ENCODE measurements at regions not wholly inside any gene's neighbourhood (a gene's known extent, or its start where the extent isn't known, plus 50 kb on each side); places are given as distances from the start of the nearest gene placed in this dataset.

DNA sequence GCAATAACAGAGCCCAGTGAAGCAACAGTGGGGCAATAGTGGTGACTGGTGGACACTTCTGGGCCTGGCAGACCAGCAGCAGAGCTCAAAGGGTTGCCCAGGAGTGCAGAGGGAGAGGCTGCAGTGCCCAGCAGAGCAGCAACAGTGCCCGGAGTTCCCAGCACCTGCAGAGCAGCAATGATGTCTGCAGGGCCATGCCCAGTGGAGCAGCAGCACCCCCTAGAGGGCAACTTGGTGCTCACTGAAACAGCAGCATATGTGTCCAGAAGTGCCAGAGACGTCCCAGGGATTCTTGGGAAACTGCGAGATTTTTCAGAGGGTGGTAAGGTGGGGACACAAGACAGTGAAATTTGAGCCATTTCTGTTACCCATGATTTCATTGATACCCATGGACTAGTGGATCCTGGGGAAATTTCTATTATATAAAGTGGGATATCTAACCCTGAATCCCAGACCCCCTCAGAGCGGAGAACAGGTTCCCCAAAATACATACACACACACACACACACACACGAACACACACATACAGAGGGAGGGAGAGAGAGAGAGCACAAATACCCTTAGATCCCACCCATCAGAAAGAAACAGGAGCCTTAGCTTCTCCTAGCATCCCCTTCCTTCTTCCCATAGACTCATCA is 156.9 kb upstream of the GJB5 start:
- in situ Hi-C loops (cut with MboI; ENCODE audit: low sequenced_read_pairs), result no loop called here

DNA sequence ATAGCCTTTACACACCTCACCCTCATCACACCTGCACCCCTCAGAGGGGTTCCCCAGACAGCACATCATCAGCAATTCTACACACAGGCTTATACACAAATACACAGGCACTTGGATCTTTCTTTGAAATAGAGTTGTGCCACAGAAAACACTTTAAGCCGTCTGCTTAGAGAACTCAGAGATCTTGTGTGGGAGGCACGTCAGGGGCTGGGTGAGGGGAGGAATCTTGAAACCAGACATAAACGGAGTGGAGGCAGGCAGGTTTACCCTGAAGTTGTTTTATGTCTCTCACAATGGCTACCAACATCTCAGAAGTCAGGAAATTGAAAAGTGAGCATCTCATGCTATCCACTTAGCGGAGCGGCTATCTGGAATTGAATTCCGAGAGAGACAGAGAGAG is 151.9 kb upstream of the GJB5 start:
- in situ Hi-C loops (cut with MboI; ENCODE audit: low sequenced_read_pairs), result loop anchor here (25.0 kb wide), 1 partner anchor 966 kb away; no protein-coding TSS in a partner anchor

DNA sequence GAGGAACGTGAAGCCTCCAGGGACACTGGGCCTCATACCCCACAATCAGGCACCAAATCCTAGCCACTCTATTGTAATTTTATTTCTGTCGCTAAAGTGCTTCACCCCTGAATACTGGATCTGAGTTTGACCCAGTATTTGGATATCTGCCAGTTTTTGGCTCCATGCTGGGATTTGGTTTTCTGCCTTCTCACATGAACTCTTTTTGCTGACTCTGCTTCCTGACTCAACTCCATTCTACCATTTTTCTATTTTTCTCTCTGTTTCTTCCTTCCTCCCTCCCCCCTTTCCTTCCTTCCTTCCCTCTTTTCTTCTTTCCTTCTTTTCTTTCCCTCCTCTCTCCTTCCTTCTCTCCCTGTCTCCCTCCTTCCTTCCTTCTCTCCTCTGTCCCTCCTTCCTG is 151.3 kb upstream of the GJB5 start:
- in situ Hi-C loops (cut with MboI; ENCODE audit: low sequenced_read_pairs), result loop anchor here (25.0 kb wide), 1 partner anchor 966 kb away; no protein-coding TSS in a partner anchor

DNA sequence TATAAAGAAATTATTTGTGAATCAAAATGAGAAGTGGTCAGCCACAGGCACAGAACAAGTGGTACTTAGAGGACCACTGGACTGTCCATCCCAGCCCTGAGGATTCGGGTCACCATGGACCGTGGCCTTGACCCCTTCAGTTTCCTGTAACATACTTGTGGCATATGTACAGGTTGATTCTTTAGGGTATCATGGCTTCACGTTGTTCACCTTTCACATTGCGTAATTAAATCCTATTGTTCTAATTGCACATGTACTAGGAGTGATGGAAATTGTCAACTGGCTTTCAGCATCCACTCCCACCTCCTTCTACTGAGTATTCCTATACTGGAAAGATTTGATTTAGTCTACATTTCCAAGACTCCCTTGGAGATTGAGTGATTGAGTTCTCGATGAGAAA is 148.3 kb upstream of the GJB5 start:
- in situ Hi-C loops (cut with MboI; ENCODE audit: low sequenced_read_pairs), result loop anchor here (25.0 kb wide), 1 partner anchor 969 kb away; no protein-coding TSS in a partner anchor

DNA sequence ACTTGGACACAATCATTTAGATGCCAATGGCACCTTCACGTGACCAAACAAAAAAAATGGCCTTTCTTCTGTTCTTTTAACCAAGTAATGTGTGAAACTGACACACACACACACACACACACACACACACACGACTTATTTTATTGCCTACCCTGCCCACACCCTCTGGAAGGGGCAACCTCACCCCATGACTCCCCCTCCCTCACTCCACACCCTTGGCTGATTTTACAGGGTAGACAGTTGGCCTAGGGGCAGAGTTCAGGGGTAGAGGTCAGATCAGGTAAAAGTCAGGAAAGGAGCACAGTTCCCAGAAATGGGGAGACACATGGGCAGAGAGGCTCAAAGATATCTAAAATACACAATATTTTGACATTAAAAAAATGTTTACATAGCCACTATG is 144.8 kb upstream of the GJB5 start:
- in situ Hi-C loops (cut with MboI; ENCODE audit: low sequenced_read_pairs), result loop anchor here (25.0 kb wide), 1 partner anchor 973 kb away; no protein-coding TSS in a partner anchor

DNA sequence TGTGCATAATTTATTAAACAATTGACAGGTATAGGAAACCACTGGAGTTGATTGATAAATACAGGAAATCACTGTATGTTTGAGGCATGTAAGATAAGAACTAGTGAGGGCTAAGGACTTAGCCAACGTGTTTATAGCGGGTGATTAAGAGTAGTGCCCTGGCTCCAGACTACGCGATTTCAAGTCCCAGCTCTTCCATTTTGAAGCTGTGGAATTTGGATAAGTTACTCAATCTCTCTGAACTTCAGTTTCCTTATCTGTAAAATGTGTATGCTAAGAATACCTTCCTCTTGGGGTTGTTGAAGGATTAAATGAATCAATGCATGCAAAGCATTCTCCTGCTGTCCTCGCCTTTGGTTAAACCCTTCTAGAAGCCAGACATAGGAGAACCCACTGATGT is 143.3 kb upstream of the GJB5 start:
- in situ Hi-C loops (cut with MboI; ENCODE audit: low sequenced_read_pairs), result loop anchor here (25.0 kb wide), 1 partner anchor 974 kb away; no protein-coding TSS in a partner anchor

DNA sequence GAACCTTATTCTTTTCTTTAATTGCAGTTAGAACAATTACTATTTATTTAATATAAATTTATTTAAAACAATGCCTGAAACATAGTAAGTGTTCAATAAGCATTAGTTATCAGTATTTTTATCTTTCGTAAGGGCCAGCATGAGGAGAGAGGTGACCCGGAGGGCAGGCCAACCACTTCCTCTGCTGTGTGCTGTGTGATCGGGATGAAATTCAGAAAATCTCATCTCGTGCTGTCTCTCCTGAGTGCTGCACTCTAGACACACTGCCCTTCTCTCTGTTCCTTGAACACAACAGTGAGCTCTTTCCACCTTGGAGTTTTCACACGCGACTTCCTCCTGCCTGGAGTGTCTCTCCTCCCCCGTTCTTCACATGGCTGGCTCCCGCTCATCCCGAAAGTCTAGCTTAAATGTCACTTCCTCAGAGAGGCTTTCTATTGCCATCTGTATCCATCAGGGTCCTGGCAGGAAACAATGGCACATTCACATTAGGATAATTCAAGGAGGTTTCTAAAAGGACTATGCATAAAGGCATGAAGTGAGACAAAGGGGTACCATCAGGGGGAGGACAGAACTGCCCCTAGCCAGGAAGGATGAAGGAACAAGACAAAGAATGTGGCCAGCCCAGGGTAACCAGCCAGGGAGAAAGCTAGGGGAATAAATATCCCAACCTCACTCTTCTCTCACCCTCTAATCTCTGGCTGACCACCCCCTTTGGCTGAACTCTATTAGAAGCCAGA is 142.6 kb upstream of the GJB5 start:
- in situ Hi-C loops (cut with MboI; ENCODE audit: low sequenced_read_pairs), result loop anchor here (25.0 kb wide), 1 partner anchor 975 kb away; no protein-coding TSS in a partner anchor

DNA sequence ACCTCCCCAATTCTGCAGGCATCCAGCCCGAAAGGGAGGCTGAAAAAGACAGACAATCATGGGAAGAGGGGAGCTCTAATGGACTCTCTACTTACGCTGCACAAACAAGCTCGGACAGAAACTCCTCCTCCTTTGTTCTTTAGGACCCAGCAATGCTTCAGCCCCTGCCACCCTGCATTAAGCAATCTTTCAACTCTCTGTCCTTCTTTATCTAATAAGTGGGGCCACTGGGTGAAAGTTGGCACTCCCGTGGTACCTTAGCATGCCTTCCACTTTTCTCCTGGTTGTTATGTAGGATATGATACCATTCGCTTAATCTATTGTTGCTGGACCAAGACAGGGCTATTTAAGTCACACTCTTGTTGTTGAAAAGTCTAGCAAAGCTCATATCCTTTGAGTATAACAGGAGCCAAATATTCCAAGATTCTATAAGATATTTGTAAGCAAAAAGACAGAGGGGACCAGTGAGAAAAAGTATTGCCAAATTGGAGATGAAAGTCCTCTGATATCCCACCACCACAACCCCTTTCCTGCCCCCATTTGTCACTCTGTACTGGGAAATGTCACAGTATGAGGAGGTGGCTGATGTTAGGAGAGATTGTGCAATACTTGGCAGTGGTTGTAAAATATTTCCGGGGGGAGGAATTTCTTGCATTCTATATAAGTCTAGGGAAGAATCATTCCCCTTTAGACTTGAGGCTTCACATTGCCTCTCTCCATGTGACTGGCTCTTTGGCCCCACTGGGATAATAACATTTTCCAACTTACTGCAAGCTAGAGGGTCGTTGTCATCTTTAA is 137.3 kb upstream of the GJB5 start:
- in situ Hi-C loops (cut with MboI; ENCODE audit: low sequenced_read_pairs), result loop anchor here (25.0 kb wide), 1 partner anchor 980 kb away; no protein-coding TSS in a partner anchor

DNA sequence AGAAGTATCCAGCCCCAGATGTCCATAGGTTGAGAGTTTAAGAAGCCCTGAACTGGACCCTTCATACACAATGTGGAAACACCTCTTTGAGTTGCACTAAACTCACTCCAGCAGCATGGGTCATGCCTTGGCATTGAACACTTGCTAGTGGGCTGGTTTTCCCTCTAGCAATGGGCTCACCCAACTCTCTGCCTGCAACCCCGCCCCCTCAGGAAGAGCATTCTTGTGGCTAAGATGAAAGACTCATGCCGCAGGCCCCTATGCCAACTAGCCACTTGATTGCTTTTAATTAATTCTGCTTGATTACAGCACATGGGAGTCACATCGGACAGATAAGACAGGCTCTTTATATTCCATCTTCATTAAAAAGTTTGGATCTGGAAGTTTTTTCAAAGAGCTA is 136.5 kb upstream of the GJB5 start:
- in situ Hi-C loops (cut with MboI; ENCODE audit: low sequenced_read_pairs), result loop anchor here (25.0 kb wide), 1 partner anchor 981 kb away; no protein-coding TSS in a partner anchor

DNA sequence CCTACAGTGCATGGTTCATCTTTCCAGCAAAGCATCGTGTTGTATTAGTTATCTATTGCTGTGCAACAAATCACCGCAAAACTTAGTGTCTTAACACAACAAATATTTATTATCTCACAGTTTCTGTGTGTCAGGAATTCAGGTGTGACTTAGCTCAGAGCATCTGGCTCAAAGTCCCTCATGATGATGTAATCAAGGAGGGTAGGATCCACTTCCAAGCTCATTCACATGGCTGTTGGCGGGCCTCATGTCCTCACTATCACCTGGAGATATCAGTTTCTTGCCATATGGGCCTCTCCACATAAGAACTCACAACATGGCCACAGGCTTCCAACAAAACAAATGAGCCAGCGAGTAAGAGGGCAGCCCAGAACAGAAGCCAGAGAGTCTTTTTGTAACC is 135.6 kb upstream of the GJB5 start:
- in situ Hi-C loops (cut with MboI; ENCODE audit: low sequenced_read_pairs), result loop anchor here (25.0 kb wide), 1 partner anchor 982 kb away; no protein-coding TSS in a partner anchor

DNA sequence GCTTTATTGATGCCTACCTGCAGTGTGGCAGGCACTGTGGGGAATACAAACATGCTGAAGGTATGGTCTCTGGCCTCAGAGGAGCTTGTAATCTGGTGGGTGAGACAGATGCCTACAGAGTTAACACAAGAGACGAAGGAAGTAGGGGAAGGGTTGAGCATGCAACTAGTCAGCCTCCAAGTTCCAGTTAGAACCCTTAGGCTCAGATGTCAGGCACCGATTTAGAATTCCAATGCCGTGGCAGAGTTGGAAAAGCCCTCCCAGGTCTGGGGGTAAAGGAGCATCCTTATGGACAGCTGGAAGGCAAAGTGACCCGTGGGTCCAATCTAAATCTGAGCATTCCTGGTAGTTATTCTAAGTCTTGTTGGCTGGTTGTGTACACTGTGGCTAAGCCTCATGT is 132.9 kb upstream of the GJB5 start:
- in situ Hi-C loops (cut with MboI; ENCODE audit: low sequenced_read_pairs), result loop anchor here (25.0 kb wide), 1 partner anchor 985 kb away; no protein-coding TSS in a partner anchor

DNA sequence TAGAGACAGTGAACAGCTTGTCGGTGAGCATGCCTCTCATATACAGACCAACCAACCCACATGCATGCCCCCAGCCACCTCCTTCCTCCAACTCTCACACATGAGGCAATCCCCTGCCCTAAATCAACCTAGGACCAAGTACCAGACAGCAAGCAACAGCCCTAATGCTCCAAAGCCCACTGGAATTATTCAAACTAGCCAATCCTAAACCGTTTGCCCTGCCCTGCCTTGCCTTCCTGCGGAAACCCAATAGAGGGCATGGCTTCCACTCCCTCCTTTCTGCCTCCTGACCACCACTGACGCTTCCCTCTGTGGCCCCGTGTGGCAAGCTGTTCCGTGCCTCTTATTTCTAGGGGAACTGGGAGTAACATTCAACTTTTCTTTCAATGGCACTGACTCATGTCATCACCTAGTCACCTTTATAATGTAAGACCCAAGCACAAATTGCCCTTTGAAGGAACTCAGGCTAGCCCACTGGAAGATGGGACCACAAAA is 129.3 kb upstream of the GJB5 start:
- in situ Hi-C loops (cut with MboI; ENCODE audit: low sequenced_read_pairs), result no loop called here

DNA sequence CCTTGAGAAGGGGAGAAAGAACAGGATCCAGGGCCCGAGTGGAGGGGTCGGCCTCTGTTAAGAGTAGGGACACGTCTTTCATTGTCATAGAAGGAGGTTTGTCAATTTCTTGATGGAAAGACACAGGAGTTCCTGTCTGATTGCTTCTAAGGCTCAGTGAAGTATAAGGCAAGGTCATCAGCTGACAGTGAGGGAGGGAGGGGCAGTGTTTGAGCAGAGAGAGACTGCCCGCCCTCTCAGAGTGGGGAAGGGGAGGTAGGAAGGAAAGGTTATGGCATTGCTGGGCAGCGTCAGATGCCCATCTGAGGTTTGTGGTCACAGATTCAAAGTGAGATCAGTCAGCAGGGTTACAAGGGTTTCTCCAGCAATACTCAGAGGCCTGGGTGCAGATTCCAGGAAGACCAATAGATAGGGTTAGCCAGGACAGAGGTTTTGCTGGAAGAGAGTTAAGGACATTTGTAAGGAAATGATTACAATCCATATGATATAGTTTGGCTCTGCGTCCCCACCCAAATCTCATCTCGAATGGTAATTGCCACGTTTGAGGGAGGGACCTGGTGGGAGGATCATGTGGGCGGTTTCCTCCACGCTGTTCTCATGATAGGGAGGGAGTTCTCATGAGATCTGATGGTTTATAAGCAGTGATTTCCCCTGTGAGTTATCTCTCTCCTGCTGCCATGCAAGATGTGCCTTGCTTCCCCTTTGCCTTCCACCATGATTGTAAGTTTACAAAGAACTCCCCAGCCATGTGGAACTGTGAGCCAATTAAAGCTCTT is 127.2 kb upstream of the GJB5 start:
- in situ Hi-C loops (cut with MboI; ENCODE audit: low sequenced_read_pairs), result no loop called here

DNA sequence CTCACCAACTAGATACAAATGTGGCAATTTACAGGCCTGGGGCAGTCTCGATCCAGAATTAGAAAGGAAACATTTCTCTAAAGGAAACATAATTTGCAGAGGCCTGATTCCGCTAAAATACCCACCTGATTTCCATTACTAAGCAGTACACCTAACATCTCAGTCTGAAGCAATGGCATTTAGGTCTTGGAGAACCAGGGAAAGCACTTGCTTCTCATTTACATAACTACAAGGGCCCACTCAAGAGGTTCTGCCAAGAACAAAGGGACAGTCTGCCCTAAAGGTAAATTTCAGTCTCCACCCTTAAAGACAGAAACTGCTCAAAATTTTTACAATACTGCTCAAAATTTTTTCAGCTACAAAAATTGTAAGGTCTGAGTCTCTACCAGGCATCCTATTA is 123.7 kb upstream of the GJB5 start:
- in situ Hi-C loops (cut with MboI; ENCODE audit: low sequenced_read_pairs), result no loop called here

DNA sequence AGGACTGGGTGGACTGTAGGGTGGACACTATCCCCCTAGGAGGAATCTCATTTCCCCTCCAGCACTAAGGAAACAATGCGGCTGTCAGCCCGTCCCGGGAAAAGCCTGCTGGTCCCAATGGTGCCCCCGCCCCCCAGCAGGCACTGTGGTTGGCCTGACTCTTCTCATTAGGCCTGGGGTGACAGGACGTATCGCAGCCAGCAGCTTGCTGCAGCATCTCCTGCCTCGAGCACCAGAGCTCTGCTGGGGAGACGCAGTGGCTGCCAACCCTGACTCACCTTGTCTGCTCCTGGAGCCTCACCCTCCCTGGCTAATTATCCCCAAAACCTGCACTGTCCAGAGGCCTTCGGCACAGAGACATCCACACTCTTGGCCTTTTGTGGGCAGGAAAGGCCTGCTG is 115.1 kb upstream of the GJB5 start:
- in situ Hi-C loops (cut with MboI; ENCODE audit: low sequenced_read_pairs), result no loop called here

DNA sequence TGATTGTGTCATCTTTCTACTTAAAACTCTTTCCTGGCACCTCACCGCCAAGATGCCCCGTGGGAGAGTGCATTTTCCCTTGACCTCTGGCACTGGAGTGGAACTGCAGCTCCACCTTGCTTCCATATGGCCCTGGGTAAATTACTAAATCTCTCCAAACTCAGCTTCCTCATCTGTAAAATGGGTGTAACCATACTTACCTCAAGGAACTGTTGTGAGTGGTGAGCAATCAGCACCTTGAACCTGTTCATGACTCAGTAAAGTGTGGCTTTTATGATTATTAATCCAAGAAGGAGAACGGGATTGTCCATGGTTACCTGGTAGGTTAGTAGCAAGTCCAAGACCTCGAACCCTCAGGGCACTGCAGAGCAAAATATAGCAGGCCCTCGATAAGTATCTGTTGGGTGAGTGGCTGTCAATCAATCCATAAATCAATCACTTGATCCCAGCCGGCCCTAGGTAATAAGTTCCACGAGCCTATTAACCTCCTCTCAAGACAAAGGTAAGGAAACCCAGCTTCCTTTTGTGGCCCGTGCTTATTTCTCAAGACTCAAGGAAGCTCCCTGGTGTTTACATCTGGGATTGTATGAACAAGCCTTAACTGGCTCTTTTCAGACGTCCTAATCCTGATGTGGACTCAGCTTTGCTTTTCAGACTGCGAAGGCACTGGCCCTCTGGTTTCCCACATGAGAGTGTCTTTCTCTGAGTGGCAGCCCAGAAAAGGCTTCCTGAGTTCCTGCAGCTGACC is 114.0 kb upstream of the GJB5 start:
- in situ Hi-C loops (cut with MboI; ENCODE audit: low sequenced_read_pairs), result no loop called here

DNA sequence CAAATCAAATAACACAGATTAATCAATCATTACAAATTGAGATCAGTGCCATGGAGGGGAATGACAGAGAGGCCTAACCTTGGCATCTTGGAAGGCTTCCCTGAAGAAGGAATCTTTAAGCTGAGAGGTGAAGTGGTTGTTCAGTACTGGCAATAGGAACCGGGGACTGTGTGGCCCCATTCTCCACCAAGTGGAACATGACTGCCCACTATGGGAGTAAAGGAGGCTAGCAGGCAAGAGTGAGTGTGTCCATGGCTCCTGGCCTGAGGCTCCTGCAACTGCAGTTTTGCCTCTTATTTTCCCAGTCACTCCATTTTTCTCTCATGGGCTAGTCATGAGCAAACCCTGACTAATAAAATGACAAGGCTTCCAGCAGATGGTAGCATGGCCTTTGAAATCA is 112.2 kb upstream of the GJB5 start:
- in situ Hi-C loops (cut with MboI; ENCODE audit: low sequenced_read_pairs), result no loop called here

DNA sequence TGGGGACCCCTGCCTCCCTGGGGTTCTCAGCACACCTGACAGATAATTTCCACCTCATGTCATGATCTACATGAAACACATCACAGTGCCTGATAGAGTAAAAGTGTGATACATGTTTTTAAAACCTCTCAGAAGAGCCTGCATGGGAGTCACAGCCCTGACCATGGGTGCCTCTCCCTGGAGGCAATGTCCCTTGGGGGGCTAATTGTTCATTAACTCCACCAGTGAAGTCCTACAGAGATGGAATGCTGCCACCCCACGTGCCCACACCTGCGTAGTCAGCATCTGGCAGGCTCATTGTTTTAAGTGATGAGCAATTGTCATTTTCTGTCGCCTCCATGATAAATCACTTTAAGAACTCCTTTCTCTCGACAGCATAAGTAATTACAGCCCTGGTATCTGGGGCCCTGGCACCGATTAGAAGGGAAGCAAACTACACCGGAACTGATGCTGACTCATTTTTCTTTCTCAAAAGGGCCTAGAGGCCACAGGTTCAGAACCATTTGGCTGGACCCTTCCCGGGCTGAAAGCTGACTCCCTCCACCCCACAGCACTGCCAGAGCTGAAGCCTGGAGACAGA is 109.6 kb upstream of the GJB5 start:
- in situ Hi-C loops (cut with MboI; ENCODE audit: low sequenced_read_pairs), result no loop called here

DNA sequence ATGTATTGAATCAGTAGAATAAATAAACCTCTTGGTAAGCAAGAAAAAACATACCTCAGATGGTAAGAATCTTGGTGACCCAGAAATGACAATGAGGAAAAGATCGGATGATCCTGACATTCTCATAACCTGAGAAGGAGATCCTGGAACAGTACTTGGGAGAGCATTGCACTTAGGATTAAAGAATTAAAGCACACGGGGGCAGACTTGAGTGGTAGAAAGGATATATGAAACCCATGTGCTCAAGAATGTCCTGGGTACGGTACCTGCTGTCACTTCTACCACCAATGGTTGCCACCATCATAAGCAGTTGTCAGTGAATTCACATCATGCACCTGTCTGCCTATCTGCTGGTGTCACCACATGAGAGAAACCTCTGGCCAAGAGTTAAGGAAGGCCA is 108.9 kb upstream of the GJB5 start:
- in situ Hi-C loops (cut with MboI; ENCODE audit: low sequenced_read_pairs), result no loop called here

Measured in HL-60/S4 treated with retinoic acid at 250 ng/mL for 4 days and 3 days (cell line).